GM12878 (cell line): ENCODE measurements at regions not wholly inside any gene's neighbourhood (a gene's known extent, or its start where the extent isn't known, plus 50 kb on each side); places are given as distances from the start of the nearest gene placed in this dataset.

Source experiments
- ATAC-seq: fragments of 200-7000 bp; cut with Tn5 transposase; 3 replicates; pipeline ENCODE4 v1.9.1; 2020; ENCODE audit warnings: mild to moderate bottlenecking, moderate library complexity
- BruUV-seq: library from RNA; stranded (reverse); fragments of 400-500 nt; replicated peaks from 2 replicates; lab custom pipeline; 2021; lab: Mats Ljungman, UMichigan
- CTCF ChIA-PET: fragments of 300-600 bp; sonication (Branson Sonifier 250); formaldehyde crosslinking; extraction: SDS; loops from one replicate; lab custom pipeline; 2021; ENCODE audit warnings: inconsistent platforms; lab: Yijun Ruan, JAX
- POLR2A ChIA-PET: fragments of 350-600 bp; formaldehyde crosslinking; extraction: SDS; loops from one replicate; lab custom pipeline; 2021; ENCODE audit warnings: inconsistent platforms; lab: Charles Lee
- RAD21 ChIA-PET: fragments of 300-600 bp; sonication (Branson Sonifier 250); formaldehyde crosslinking; loops from one replicate; lab custom pipeline; 2023; ENCODE audit warnings: antibody characterized with exemption; ENCODE audit not compliant: unreplicated experiment; lab: Charles Lee
- SMC1A ChIA-PET: fragments of 300-600 bp; sonication (Branson Sonifier 250); formaldehyde crosslinking; loops from one replicate; lab custom pipeline; 2023; ENCODE audit not compliant: unreplicated experiment, uncharacterized antibody; lab: Charles Lee
- DNase-seq: peaks from one replicate; pipeline ENCODE4 v3.0.0-alpha.2; 2011; ENCODE audit warnings: low read depth, low spot score
- FAIRE-seq: peaks from 3 replicates; lab custom pipeline; 2011; peaks lifted over from hg19 to GRCh38; lab: Jason Lieb, UNC
- H2AFZ ChIP-seq: 2 replicates; pipeline ENCODE4 v1.6.0; 2011; ENCODE audit warnings: low read depth, low read length, control low read depth; ENCODE audit not compliant: control insufficient read depth
- H3K27ac ChIP-seq: 2 replicates; pipeline ENCODE4 v1.5.1; 2011; ENCODE audit warnings: control low read depth; ENCODE audit not compliant: control insufficient read depth, insufficient read depth
- H3K27me3 ChIP-seq, 2 experiments: replicated peaks in 1 of 2; 2 replicates each; pipeline versions ENCODE4 v1.6.0 to v1.6.1; 2011; ENCODE audit warnings: low read length in 1 of 2; ENCODE audit not compliant: control insufficient read depth in 2 of 2, insufficient read depth in 2 of 2
- H3K36me3 ChIP-seq, 2 experiments: 2 replicates each; pipeline ENCODE4 v1.5.1; 2011; ENCODE audit warnings: low read length in 1 of 2; ENCODE audit not compliant: control insufficient read depth in 2 of 2, insufficient read depth in 2 of 2
- H3K4me1 ChIP-seq: 2 replicates; pipeline ENCODE4 v1.6.1; 2011; ENCODE audit warnings: mild to moderate bottlenecking, low read length, moderate library complexity, mixed read lengths; ENCODE audit not compliant: control insufficient read depth, insufficient read depth
- H3K4me2 ChIP-seq: 2 replicates; pipeline ENCODE4 v1.6.0; 2011; ENCODE audit warnings: control low read depth; ENCODE audit not compliant: control insufficient read depth, insufficient read depth
- H3K4me3 ChIP-seq: fragments of 200-600 bp; sonication (generic); 2 replicates; pipeline ENCODE4 v1.5.1; 2016
- H3K79me2 ChIP-seq: 2 replicates; pipeline ENCODE4 v1.6.0; 2011; ENCODE audit warnings: low read length; ENCODE audit not compliant: control insufficient read depth, insufficient read depth
- H3K9ac ChIP-seq: 2 replicates; pipeline ENCODE4 v1.8.0; 2011; ENCODE audit warnings: low read length, control low read depth, mixed read lengths; ENCODE audit not compliant: control insufficient read depth, insufficient read depth
- H3K9me3 ChIP-seq: replicated peaks from 3 replicates; pipeline ENCODE4 v1.5.1; 2011; ENCODE audit warnings: mild to moderate bottlenecking, low read length; ENCODE audit not compliant: control insufficient read depth, insufficient read depth
- H4K20me1 ChIP-seq: 2 replicates; pipeline ENCODE4 v1.6.0; 2011; ENCODE audit not compliant: control insufficient read depth, insufficient read depth
- CHD4 ChIP-seq: fragments of 200-600 bp; sonication (generic); IDR thresholded peaks from 2 replicates; pipeline ENCODE4 v1.6.1; 2016; ENCODE audit warnings: mild to moderate bottlenecking
- CUX1 ChIP-seq: IDR thresholded peaks from 2 replicates; pipeline ENCODE4 v1.6.1; 2012; ENCODE audit warnings: improper control_type of control experiment, low read depth, low read length; ENCODE audit not compliant: insufficient replicate concordance
- FOS ChIP-seq: IDR thresholded peaks from 3 replicates; pipeline ENCODE4 v1.6.1; 2011; ENCODE audit warnings: borderline replicate concordance; ENCODE audit not compliant: insufficient read length; ENCODE audit errors: extremely low read depth
- HCFC1 ChIP-seq: fragments of 150-350 bp; IDR thresholded peaks from 2 replicates; pipeline ENCODE4 v1.6.1; 2014; ENCODE audit warnings: low read length
- PAX5 ChIP-seq: IDR thresholded peaks from 2 replicates; pipeline ENCODE4 v1.6.1; 2011; ENCODE audit warnings: low read depth, low read length, borderline replicate concordance
- SMAD1 ChIP-seq: fragments of 450-650 bp; IDR thresholded peaks from 2 replicates; pipeline ENCODE4 v1.6.1; 2018; ENCODE audit warnings: mild to moderate bottlenecking, low read depth; ENCODE audit not compliant: partially characterized antibody
- YY1 ChIP-seq: IDR thresholded peaks from 2 replicates; pipeline ENCODE4 v1.6.1; 2011; ENCODE audit warnings: low read depth, mild to moderate bottlenecking, low read length
- whole genome bisulfite sequencing: methylation state at CpG from one replicate; pipeline ENCODE4 v1.1.6; 2016; ENCODE audit warnings: low lambda C conversion rate; ENCODE audit not compliant: insufficient replicate concordance, insufficient coverage; ENCODE audit errors: missing lambda C conversion rate; 5-methylcytosine and 5-hydroxymethylcytosine counted together
- in situ Hi-C: fragments of 300-500 bp; cut with MboI; formaldehyde crosslinking; loops from 9 replicates; pipeline ENCODE4 v1.14.3; 2018; ENCODE audit warnings: mixed read lengths
- intact Hi-C: fragments of 100-400 bp; cut with micrococcal nuclease; formaldehyde crosslinking; loops from one replicate; pipeline ENCODE4 v1.14.2; 2022; ENCODE audit not compliant: unreplicated experiment
- TF ChIP-seq, protein P1 (sequence below): IDR thresholded peaks from 2 replicates; pipeline ENCODE4 v1.6.1; 2011; ENCODE audit warnings: borderline replicate concordance, low read depth, mild to moderate bottlenecking, moderate library complexity, mixed read lengths, low read length; ENCODE audit not compliant: insufficient read depth; ENCODE audit errors: extremely low read length

- Histone ChIP-seq H3K9me3 (no peaks in the 10 kb centered on the region), H3K36me3 (no peaks in the 10 kb centered on the region), H3K4me2 (no peak overlapping the region), H3K4me1 (no peaks in the 10 kb centered on the region), H3K27me3 (no peaks in the 10 kb centered on the region), H2AFZ (no peak overlapping the region), H3K4me3 (no peak overlapping the region), H3K9ac (no peak overlapping the region), H3K27ac (no peak overlapping the region), H3K79me2 (no peaks in the 10 kb centered on the region), H4K20me1 (no peaks in the 10 kb centered on the region)
- ChIA-PET CTCF (interaction anchor here (0.6 to 2.5 kb wide), 7 partner anchors 8 to 1676 kb away, joined by 3 to 10 read pairs (median 4); no protein-coding TSS in a partner anchor), POLR2A (no interaction called here), RAD21 (interaction anchor here (1.0 kb wide), 1 partner anchor 8 kb away, joined by 3 read pairs; no protein-coding TSS in a partner anchor), SMC1A (interaction anchor here (0.6 to 4.0 kb wide), 5 partner anchors 10 to 977 kb away, joined by 3 to 32 read pairs (median 3); no protein-coding TSS in a partner anchor)
- DNase-seq (no peak), FAIRE-seq (no peak), ATAC-seq (no peak)
- intact Hi-C loops (no loop called here), in situ Hi-C loops (no loop called here)
- 31% methylated on average over 2 of the region's 2 CpGs for WGBS
- BruUV-seq: no TSS peak
- TF ChIP-seq, protein P1, sequence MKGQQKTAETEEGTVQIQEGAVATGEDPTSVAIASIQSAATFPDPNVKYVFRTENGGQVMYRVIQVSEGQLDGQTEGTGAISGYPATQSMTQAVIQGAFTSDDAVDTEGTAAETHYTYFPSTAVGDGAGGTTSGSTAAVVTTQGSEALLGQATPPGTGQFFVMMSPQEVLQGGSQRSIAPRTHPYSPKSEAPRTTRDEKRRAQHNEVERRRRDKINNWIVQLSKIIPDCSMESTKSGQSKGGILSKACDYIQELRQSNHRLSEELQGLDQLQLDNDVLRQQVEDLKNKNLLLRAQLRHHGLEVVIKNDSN: no peak
- TF ChIP-seq YY1 (no peak), FOS (no peak), CHD4 (no peak), PAX5 (no peak), CUX1 (no peak), SMAD1 (no peak), HCFC1 (no peak)
These were observed 579.8 kb downstream of the EDEM1 start for GRCh38 chr3:5767304-5767703.
